PFSK-1 (cell line): ENCODE measurements at regions not wholly inside any gene's neighbourhood (a gene's known extent, or its start where the extent isn't known, plus 50 kb on each side); places are given as distances from the start of the nearest gene placed in this dataset.

Experiments
- POLR2AphosphoS5 ChIP-seq: IDR thresholded peaks from 2 replicates; pipeline ENCODE4 v1.6.1; 2012; ENCODE audit warnings: low read depth, mild to moderate bottlenecking, control low read depth, low read length, moderate library complexity
- REST ChIP-seq, 2 experiments: IDR thresholded peaks; 2 replicates each; pipeline versions ENCODE4 v1.6.1 to v1.8.0; 2011 to 2012; ENCODE audit warnings: low read depth in 2 of 2, low read length in 2 of 2, control low read depth in 1 of 2, inconsistent platforms in 1 of 2, mild to moderate bottlenecking in 1 of 2, moderate library complexity in 1 of 2; ENCODE audit not compliant: insufficient read depth in 1 of 2

- no peak for TF ChIP-seq REST (IDR thresholded peaks at IDR 0.05; ENCODE audit: insufficient read depth in 1 of 2, low read depth in 2 of 2, low read length in 2 of 2)
- TF ChIP-seq POLR2AphosphoS5, result no peak
Measured at GRCh38 chr12:114943601-114944000, 259.6 kb upstream of the TBX3 start.
